ENCODE measurements at regions not wholly inside any gene's neighbourhood (a gene's known extent, or its start where the extent isn't known, plus 50 kb on each side); places are given as distances from the start of the nearest gene placed in this dataset.

DNA sequence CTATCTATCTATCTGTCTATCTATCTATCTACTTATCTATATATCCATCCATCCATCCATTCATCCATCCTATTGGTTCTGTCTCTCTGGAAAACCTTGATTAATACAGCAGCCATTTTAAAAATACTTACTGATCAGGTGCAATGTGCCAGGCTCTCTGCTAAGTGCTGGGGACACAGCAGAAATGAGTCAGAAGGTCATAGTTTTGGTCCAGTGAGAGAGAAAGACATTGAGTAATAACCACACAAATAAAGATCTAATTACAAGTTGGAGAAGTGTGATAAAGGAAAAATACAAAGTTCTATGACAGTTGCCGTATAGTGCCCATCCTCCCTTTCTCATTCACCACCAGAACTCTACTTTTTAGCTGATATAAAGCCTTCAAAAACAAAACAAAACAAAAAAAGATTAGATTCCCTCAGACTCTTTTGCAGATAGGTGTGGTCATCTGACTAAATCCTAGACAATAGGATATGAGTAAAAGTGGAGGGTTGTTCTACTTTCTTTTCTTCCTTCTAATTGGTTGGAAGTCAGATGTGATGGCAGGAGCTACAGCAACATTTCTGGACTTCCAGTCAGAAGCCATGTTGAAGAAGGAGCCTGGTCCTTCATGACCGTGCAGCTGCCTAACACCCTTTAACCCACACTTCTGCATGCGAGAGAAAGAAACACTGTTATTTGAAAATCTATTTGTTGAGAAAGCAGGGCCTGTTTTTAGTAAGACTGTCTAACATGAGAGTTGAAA lies 72.0 kb upstream of the TOX3 start:
- TF ChIP-seq CTCF (IDR thresholded peaks at IDR 0.05 in 2 of 3, conservative IDR thresholded peaks at IDR 0.05 in 1 of 3; ENCODE audit: borderline replicate concordance in 1 of 3, insufficient read depth in 1 of 3, low read depth in 2 of 3, low read length in 2 of 3) = no peak
- TF ChIP-seq EZH2 (IDR thresholded peaks at IDR 0.05) = no peak
- no peak for TF ChIP-seq EZH2phosphoT487 (IDR thresholded peaks at IDR 0.05; ENCODE audit: borderline replicate concordance)
- TF ChIP-seq, protein P1, sequence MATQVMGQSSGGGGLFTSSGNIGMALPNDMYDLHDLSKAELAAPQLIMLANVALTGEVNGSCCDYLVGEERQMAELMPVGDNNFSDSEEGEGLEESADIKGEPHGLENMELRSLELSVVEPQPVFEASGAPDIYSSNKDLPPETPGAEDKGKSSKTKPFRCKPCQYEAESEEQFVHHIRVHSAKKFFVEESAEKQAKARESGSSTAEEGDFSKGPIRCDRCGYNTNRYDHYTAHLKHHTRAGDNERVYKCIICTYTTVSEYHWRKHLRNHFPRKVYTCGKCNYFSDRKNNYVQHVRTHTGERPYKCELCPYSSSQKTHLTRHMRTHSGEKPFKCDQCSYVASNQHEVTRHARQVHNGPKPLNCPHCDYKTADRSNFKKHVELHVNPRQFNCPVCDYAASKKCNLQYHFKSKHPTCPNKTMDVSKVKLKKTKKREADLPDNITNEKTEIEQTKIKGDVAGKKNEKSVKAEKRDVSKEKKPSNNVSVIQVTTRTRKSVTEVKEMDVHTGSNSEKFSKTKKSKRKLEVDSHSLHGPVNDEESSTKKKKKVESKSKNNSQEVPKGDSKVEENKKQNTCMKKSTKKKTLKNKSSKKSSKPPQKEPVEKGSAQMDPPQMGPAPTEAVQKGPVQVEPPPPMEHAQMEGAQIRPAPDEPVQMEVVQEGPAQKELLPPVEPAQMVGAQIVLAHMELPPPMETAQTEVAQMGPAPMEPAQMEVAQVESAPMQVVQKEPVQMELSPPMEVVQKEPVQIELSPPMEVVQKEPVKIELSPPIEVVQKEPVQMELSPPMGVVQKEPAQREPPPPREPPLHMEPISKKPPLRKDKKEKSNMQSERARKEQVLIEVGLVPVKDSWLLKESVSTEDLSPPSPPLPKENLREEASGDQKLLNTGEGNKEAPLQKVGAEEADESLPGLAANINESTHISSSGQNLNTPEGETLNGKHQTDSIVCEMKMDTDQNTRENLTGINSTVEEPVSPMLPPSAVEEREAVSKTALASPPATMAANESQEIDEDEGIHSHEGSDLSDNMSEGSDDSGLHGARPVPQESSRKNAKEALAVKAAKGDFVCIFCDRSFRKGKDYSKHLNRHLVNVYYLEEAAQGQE (IDR thresholded peaks at IDR 0.05; ENCODE audit: low read depth) = no peak
- TF ChIP-seq POLR2A (IDR thresholded peaks at IDR 0.05; ENCODE audit: borderline replicate concordance, extremely low read depth, insufficient read depth, insufficient read length) = no peak
- TF ChIP-seq CEBPB (IDR thresholded peaks at IDR 0.05; ENCODE audit: low read depth) = no peak
- no peak for TF ChIP-seq POLR2AphosphoS5 (IDR thresholded peaks at IDR 0.05; ENCODE audit: low read depth, low read length)
- no peak for TF ChIP-seq ELF1 (IDR thresholded peaks at IDR 0.05; ENCODE audit: borderline replicate concordance, low read depth)
- TF ChIP-seq JUND (IDR thresholded peaks at IDR 0.05) = no peak
- TF ChIP-seq ZFX (IDR thresholded peaks at IDR 0.05) = no peak
- TF ChIP-seq MAX (IDR thresholded peaks at IDR 0.05) = no peak
- TF ChIP-seq EGR1 (IDR thresholded peaks at IDR 0.05; ENCODE audit: low read depth) = no peak
- no peak for TF ChIP-seq CBX3 (IDR thresholded peaks at IDR 0.05; ENCODE audit: low read depth)
- no peak for TF ChIP-seq RAD21 (IDR thresholded peaks at IDR 0.05; ENCODE audit: low read depth)

Data from HCT116 (cell line).